Adrenal gland (tissue), 9 donors: ENCODE measurements at regions not wholly inside any gene's neighbourhood (a gene's known extent, or its start where the extent isn't known, plus 50 kb on each side); places are given as distances from the start of the nearest gene placed in this dataset.

Experiments used
- DNase-seq, 7 donors: peaks; one replicate each; pipeline ENCODE4 v3.0.0-alpha.2; 2019 to 2020
- H3K27ac ChIP-seq, 5 donors: fragments of 200-600 bp; sonication (generic) in 4 of 5; 1 replicate in 3 of 5; 2 replicates in 2 of 5; pipeline versions ENCODE4 v1.5.1 to v1.8.0; 2016 to 2020; ENCODE audit warnings: mild to moderate bottlenecking in 1 of 5
- H3K27me3 ChIP-seq: fragments of 200-600 bp; 2 replicates; pipeline ENCODE4 v1.8.0; 2021
- H3K36me3 ChIP-seq, 2 donors: fragments of 200-600 bp; replicated peaks in 1 of 2; 1 replicate in 1 of 2; 2 replicates in 1 of 2; pipeline versions ENCODE4 v1.5.1 to v1.8.0; 2018 to 2022
- H3K4me1 ChIP-seq, 2 donors: fragments of 200-600 bp; replicated peaks in 1 of 2; 1 replicate in 1 of 2; 2 replicates in 1 of 2; pipeline versions ENCODE4 v1.5.1 to v1.8.0; 2018 to 2021
- H3K4me3 ChIP-seq, 4 donors: fragments of 200-600 bp; sonication (generic) in 3 of 4; one replicate each; pipeline ENCODE4 v1.5.1; 2016 to 2018
- H3K9me3 ChIP-seq, 3 donors: fragments of 200-600 bp; sonication (generic) in 1 of 3; replicated peaks in 1 of 3; 1 replicate in 2 of 3; 2 replicates in 1 of 3; pipeline versions ENCODE4 v1.5.1 to v1.8.0; 2016 to 2021
- POLR2A ChIP-seq, 2 donors: fragments of 450-650 bp; IDR thresholded peaks; one replicate each; pipeline ENCODE4 v1.6.1; 2017; ENCODE audit warnings: antibody characterized with exemption in 2 of 2, mild to moderate bottlenecking in 2 of 2, moderate library complexity in 1 of 2
- WGBS, 4 donors: extraction: QIAGEN DNeasy Blood & Tissue Kit in 2 of 4; methylation state at CpG; one replicate each; pipeline versions ENCODE4 v1.1.5 to v1.1.7; 2013 to 2017; 5-methylcytosine and 5-hydroxymethylcytosine counted together
- intact Hi-C, 2 donors: fragments of 100-400 bp; cut with DNase I; formaldehyde crosslinking; loops; one replicate each; pipeline versions ENCODE4 v1.14.1 to v1.15.0; 2022 to 2023
- TF ChIP-seq, protein P1 (sequence below), 6 experiments: fragments of 450-650 bp in 4 of 6; fragments of 200-600 bp in 2 of 6; sonication (generic) in 1 of 6; IDR thresholded peaks; 1 replicate in 5 of 6; 2 replicates in 1 of 6; pipeline versions ENCODE4 v1.5.1 to v1.8.0; 2016 to 2021; ENCODE audit warnings: antibody characterized with exemption in 6 of 6, mild to moderate bottlenecking in 2 of 6, moderate library complexity in 1 of 6
- donor health status: healthy with polysubstance abuse.
- donor health status: Bipolar disorder and iron deficiency.
- donor health status: DM: yes; HTN: yes; CAD: no.
- donor health status: DM: no; HTN: no; CAD: no.
- donor health status: DM: no; HTN: no; CAD: no.

DNA sequence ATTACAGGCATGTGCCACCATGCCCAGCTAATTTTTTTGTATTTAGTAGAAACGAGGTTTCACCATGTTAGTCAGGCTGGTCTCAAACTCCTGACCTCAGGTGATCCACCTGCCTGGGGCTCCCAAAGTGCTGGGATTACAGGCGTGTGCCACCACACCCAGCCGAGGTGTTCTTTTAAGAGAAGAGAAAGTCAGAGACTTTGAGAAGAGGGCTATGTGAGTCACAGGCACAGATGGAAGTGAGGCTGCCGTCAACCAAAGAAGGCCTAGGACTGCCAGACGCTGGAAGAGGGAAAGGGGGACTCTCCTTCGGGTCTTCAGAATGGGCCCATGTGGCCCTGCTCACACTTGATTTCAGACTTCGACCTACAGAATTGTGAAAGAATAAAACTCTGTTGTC, 67.2 kb upstream of the SH3BP4 start:
- intact Hi-C loops, result loop anchor here in 1 of 2 donors (10.0 kb wide), 1 partner anchor 170 kb away; no protein-coding TSS in a partner anchor
- H3K36me3 ChIP-seq, result no peaks in the 10 kb centered on the region
- no peaks in the 10 kb centered on the region for H3K9me3 ChIP-seq
- no peak overlapping the region for H3K27ac ChIP-seq
- DNase-seq, result no peak
- no peaks in the 10 kb centered on the region for H3K27me3 ChIP-seq
- TF ChIP-seq, protein P1, sequence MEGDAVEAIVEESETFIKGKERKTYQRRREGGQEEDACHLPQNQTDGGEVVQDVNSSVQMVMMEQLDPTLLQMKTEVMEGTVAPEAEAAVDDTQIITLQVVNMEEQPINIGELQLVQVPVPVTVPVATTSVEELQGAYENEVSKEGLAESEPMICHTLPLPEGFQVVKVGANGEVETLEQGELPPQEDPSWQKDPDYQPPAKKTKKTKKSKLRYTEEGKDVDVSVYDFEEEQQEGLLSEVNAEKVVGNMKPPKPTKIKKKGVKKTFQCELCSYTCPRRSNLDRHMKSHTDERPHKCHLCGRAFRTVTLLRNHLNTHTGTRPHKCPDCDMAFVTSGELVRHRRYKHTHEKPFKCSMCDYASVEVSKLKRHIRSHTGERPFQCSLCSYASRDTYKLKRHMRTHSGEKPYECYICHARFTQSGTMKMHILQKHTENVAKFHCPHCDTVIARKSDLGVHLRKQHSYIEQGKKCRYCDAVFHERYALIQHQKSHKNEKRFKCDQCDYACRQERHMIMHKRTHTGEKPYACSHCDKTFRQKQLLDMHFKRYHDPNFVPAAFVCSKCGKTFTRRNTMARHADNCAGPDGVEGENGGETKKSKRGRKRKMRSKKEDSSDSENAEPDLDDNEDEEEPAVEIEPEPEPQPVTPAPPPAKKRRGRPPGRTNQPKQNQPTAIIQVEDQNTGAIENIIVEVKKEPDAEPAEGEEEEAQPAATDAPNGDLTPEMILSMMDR (IDR thresholded peaks at IDR 0.05), result no peak
- TF ChIP-seq POLR2A (IDR thresholded peaks at IDR 0.05), result no peak
- H3K4me3 ChIP-seq, result no peak overlapping the region
- peaks cover 8 to 17% of the 10 kb centered on the region in 2 donors for H3K4me1 ChIP-seq
- WGBS, 4 donors, result 91 to 94% (median 92%) methylated on average over 7 of the region's 7 CpGs

DNA sequence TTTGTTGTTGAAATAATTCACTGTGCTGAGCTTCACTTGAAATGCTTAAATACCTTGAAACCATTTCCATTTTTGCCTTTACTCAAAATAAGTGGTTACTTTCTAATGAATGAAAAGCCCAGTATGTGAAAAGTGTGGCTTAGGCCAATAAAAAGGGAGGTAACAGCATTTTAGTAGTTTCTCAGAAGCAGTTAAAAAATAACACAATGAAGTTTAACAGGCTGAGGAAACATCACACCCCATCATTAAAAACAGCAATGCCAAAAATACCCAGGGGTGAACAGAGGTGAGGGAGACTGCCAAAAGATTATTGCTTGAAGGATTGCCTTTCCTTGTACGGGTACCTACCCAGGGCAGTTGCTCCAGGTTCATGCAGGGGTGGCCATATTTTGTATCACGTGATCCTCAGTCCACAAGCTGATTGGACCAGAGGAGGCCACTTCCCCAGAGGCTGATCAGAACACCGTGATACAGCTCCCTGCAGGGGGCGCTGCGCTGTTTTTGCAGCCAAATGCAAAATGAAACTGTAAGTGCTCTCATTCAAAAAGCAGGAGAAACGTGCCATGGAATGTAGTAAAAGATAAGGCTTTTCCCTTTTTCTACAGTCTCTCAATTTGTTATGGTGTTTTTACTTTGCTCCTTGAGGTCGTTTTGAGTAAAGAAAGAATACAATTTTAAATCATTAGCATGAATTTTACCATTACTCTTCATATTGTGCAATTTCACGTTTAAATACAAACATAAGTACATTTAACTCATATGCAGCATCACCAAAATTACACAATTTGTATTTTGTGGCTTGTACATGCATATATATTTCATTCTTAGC, 70.2 kb upstream of the SH3BP4 start:
- 21 to 39% (median 25%) methylated on average over 8 of the region's 8 CpGs for WGBS, 4 donors
- H3K36me3 ChIP-seq, result no peaks in the 10 kb centered on the region
- intact Hi-C loops, result loop anchor here in 1 of 2 donors (10.0 kb wide), 1 partner anchor 173 kb away; no protein-coding TSS in a partner anchor
- DNase-seq, result peak; percentile 86 to 97 (median 95)
- H3K27ac ChIP-seq, result peak overlapping the region in 3 of 5 donors; percentile 59 to 88 (median 80)
- peak overlapping the region in 1 of 4 donors; percentile 47 for H3K4me3 ChIP-seq
- peaks cover 8 to 17% of the 10 kb centered on the region in 2 donors for H3K4me1 ChIP-seq
- H3K27me3 ChIP-seq, result no peaks in the 10 kb centered on the region
- no peaks in the 10 kb centered on the region for H3K9me3 ChIP-seq
- TF ChIP-seq POLR2A (IDR thresholded peaks at IDR 0.05), result no peak
- TF ChIP-seq, protein P1 (IDR thresholded peaks at IDR 0.05), result peak; percentile 77 to 90 (median 88)

DNA sequence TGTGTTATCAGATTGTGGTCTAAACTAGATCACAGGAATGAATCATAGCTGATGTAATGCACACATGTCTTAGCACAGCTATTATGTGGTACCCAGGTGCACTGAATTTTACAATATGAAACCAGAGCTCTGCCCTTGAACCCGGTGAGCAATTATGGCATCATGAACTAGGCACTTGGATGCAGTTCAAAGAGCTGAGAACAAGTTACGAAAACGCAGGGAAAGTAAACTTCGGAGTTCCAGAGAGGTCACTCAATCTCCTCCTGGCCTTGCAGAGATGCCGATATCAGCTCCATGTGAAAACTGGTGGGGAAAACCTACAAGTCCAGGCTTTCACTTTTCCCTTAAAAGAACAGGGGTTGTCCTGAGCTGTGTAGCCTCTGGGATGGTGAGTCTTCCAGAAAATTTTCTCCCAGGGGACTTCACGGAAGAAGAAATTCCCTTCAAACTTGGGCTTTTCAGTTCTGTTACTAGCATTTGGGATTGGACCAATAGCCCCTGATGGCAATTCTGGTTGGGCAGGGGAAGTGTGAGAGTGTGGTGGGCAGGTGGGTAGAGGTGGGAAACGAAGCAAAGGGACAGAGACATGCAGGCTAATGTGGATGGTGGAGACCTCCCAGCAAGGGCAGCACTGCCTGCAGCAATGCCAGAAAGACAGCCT, 71.1 kb upstream of the SH3BP4 start:
- no peak overlapping the region for H3K4me3 ChIP-seq
- intact Hi-C loops, result loop anchor here in 1 of 2 donors (10.0 kb wide), 1 partner anchor 174 kb away; no protein-coding TSS in a partner anchor
- no peaks in the 10 kb centered on the region for H3K27me3 ChIP-seq
- WGBS, 4 donors, result 30 to 46% (median 41%) methylated on average over 7 of the region's 7 CpGs
- DNase-seq, result peak; percentile 70 to 85 (median 74)
- H3K36me3 ChIP-seq, result no peaks in the 10 kb centered on the region
- peak overlapping the region; percentile 59 to 88 (median 80) for H3K27ac ChIP-seq
- TF ChIP-seq POLR2A (IDR thresholded peaks at IDR 0.05), result peak in 1 of 2 donors; percentile 56
- TF ChIP-seq, protein P1 (IDR thresholded peaks at IDR 0.05), result no peak
- no peaks in the 10 kb centered on the region for H3K9me3 ChIP-seq
- H3K4me1 ChIP-seq, result peaks cover 8 to 17% of the 10 kb centered on the region in 2 donors
